Embryonic facial prominence (tissue), 1 donor: ENCODE measurements at regions not wholly inside any gene's neighbourhood (a gene's known extent, or its start where the extent isn't known, plus 50 kb on each side); places are given as distances from the start of the nearest gene placed in this dataset.
"Not testable (repeated sequence)": the region's sequence is repeated elsewhere in the genome, so short reads cannot be mapped to it uniquely, and the experiment has no call there.

Experiments
- DNase-seq: peaks from one replicate; pipeline ENCODE4 v3.0.0-alpha.2; 2016; ENCODE audit errors: extremely low spot score

DNA sequence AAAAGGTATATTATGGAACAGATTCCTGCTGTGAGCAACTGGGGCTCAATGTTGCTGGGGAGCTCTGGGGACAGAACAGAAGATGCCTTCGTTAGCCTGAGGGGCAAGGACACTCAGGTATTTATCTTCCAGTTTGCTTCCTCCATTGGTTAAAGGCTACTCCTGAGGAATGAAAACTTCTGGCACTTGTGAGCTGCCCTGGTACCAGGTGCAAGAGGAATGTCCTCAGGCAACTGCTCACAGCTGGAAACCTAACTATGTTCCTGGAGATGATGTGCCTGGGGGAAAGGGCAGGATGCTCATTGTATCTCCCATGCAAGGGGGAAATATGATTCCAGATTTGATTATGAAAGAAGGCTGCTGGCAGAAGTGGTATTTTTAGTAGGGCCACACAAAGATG is 54.0 kb upstream of the BBX start:
- no peak for DNase-seq

DNA sequence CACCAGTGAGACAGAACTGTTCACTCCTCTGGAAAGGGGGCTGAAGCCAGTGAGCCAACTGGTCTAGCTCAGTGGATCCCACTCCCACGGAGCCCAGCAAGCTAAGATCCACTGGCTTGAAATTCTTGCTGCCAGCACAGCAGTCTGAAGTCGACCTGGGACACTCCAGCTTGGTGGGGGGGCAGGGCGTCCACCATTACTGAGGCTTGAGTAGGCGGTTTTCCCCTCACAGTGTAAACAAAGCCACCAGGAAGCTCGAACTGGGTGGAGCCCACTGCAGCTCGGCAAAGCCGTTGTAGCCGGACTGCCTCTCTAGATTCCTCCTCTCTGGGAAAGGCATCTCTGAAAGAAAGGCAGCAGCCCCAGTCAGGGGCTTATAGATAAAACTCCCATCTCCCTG is 52.3 kb upstream of the BBX start:
- DNase-seq = not testable (repeated sequence)
